D721Med (cell line): ENCODE measurements at regions not wholly inside any gene's neighbourhood (a gene's known extent, or its start where the extent isn't known, plus 50 kb on each side); places are given as distances from the start of the nearest gene placed in this dataset.

Experiments
- DNase-seq: peaks from one replicate; pipeline ENCODE4 v3.0.0; 2011; ENCODE audit warnings: low spot score; ENCODE audit not compliant: insufficient read length
- FAIRE-seq: peaks from 2 replicates; lab custom pipeline; 2011; peaks lifted over from hg19 to GRCh38; lab: Jason Lieb, UNC
- CTCF ChIP-seq: IDR thresholded peaks from 2 replicates; pipeline ENCODE4 v1.5.1; 2012; ENCODE audit warnings: mild to moderate bottlenecking, control low read depth; ENCODE audit not compliant: insufficient read depth; ENCODE audit errors: missing control alignments

- DNase-seq (no peak), FAIRE-seq (peak; percentile 46)
- TF ChIP-seq CTCF: no peak
Measured at GRCh38 chr6:91695221-91695620, 1108.3 kb upstream of the MAP3K7 start.

GRCh38 chr6:91694016-91694654 lies 1107.3 kb upstream of the MAP3K7 start:
- no peak for DNase-seq
- FAIRE-seq: no peak
- TF ChIP-seq CTCF: no peak

GRCh38 chr6:91691449-91691848 lies 1104.6 kb upstream of the MAP3K7 start:
- TF ChIP-seq CTCF: no peak
- FAIRE-seq (no peak), DNase-seq (no peak)

GRCh38 chr6:91683240-91683639 lies 1096.4 kb upstream of the MAP3K7 start:
- no peak for TF ChIP-seq CTCF
- FAIRE-seq: no peak
- no peak for DNase-seq

- DNase-seq: no peak
- no peak for TF ChIP-seq CTCF
- FAIRE-seq: no peak
Measured at GRCh38 chr6:91681296-91681695, 1094.4 kb upstream of the MAP3K7 start.

- no peak for FAIRE-seq
- no peak for DNase-seq
- no peak for TF ChIP-seq CTCF
Measured at GRCh38 chr6:91678679-91679446, 1092.0 kb upstream of the MAP3K7 start.

- DNase-seq: no peak
- no peak for FAIRE-seq
- no peak for TF ChIP-seq CTCF
Measured at GRCh38 chr6:91672201-91672600, 1085.3 kb upstream of the MAP3K7 start.
